ENCODE measurements at regions not wholly inside any gene's neighbourhood (a gene's known extent, or its start where the extent isn't known, plus 50 kb on each side); places are given as distances from the start of the nearest gene placed in this dataset.

- TF ChIP-seq, protein P1, sequence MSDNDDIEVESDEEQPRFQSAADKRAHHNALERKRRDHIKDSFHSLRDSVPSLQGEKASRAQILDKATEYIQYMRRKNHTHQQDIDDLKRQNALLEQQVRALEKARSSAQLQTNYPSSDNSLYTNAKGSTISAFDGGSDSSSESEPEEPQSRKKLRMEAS (IDR thresholded peaks at IDR 0.05; ENCODE audit: low read depth, low read length), result no peak
- TF ChIP-seq, protein P2, sequence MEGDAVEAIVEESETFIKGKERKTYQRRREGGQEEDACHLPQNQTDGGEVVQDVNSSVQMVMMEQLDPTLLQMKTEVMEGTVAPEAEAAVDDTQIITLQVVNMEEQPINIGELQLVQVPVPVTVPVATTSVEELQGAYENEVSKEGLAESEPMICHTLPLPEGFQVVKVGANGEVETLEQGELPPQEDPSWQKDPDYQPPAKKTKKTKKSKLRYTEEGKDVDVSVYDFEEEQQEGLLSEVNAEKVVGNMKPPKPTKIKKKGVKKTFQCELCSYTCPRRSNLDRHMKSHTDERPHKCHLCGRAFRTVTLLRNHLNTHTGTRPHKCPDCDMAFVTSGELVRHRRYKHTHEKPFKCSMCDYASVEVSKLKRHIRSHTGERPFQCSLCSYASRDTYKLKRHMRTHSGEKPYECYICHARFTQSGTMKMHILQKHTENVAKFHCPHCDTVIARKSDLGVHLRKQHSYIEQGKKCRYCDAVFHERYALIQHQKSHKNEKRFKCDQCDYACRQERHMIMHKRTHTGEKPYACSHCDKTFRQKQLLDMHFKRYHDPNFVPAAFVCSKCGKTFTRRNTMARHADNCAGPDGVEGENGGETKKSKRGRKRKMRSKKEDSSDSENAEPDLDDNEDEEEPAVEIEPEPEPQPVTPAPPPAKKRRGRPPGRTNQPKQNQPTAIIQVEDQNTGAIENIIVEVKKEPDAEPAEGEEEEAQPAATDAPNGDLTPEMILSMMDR (IDR thresholded peaks at IDR 0.05; ENCODE audit: low read depth, low read length), result no peak
- no peak for TF ChIP-seq POLR2A (IDR thresholded peaks at IDR 0.05; ENCODE audit: extremely low read depth, insufficient read length)
- TF ChIP-seq MYC (IDR thresholded peaks at IDR 0.05; ENCODE audit: low read depth, low read length), result no peak
Observed at GRCh38 chr9:80698725-80699410, 990.5 kb downstream of the TLE1 start.
